Mammary epithelial cell (primary cell): ENCODE measurements at regions not wholly inside any gene's neighbourhood (a gene's known extent, or its start where the extent isn't known, plus 50 kb on each side); places are given as distances from the start of the nearest gene placed in this dataset.

Experiments used
- EZH2 ChIP-seq: IDR thresholded peaks from 2 replicates; pipeline ENCODE4 v1.6.1; 2012; ENCODE audit warnings: low read length, inconsistent platforms, borderline replicate concordance
- TF ChIP-seq, protein P1 (sequence below), 2 donors: IDR thresholded peaks in 1 of 2; conservative IDR thresholded peaks in 1 of 2; 2 replicates each; pipeline ENCODE4 v1.5.1; 2011 to 2012; ENCODE audit warnings: inconsistent platforms in 2 of 2, low read length in 2 of 2, mild to moderate bottlenecking in 2 of 2, control low read depth in 1 of 2, low read depth in 1 of 2; ENCODE audit not compliant: insufficient read depth in 1 of 2; ENCODE audit errors: extremely low read depth in 1 of 2

DNA sequence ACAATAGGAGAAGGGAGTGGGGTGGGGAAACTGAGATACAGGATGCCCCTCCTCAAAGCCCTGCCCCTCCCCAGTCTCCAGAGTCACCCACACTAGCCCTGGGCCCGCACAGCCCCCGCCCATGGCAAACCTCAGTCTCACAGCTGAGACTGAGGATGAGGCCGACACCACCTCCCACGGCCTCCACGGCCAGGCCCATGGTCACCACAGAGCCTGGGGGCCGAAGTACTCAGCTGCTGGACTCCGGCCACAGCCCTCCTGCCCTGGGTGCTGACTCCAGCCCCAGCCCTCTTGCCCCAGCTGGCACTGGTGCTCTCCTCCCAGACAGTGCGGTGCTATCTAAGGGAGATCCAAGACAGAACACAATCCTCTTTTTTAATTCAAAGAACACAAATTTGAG, 176.1 kb downstream of the TTLL2 start:
- TF ChIP-seq, protein P1, sequence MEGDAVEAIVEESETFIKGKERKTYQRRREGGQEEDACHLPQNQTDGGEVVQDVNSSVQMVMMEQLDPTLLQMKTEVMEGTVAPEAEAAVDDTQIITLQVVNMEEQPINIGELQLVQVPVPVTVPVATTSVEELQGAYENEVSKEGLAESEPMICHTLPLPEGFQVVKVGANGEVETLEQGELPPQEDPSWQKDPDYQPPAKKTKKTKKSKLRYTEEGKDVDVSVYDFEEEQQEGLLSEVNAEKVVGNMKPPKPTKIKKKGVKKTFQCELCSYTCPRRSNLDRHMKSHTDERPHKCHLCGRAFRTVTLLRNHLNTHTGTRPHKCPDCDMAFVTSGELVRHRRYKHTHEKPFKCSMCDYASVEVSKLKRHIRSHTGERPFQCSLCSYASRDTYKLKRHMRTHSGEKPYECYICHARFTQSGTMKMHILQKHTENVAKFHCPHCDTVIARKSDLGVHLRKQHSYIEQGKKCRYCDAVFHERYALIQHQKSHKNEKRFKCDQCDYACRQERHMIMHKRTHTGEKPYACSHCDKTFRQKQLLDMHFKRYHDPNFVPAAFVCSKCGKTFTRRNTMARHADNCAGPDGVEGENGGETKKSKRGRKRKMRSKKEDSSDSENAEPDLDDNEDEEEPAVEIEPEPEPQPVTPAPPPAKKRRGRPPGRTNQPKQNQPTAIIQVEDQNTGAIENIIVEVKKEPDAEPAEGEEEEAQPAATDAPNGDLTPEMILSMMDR (conservative IDR thresholded peaks at IDR 0.05 in 1 of 2, IDR thresholded peaks at IDR 0.05 in 1 of 2; ENCODE audit: extremely low read depth in 1 of 2, insufficient read depth in 1 of 2, low read depth in 1 of 2, low read length in 2 of 2): no peak
- no peak for TF ChIP-seq EZH2
